HG02884 (cell line): ENCODE measurements at regions not wholly inside any gene's neighbourhood (a gene's known extent, or its start where the extent isn't known, plus 50 kb on each side); places are given as distances from the start of the nearest gene placed in this dataset.

Experiments
- ATAC-seq: cut with Tn5 transposase; IDR thresholded peaks from one replicate; pipeline ENCODE4 v1.9.1; 2021; ENCODE audit warnings: mild to moderate bottlenecking, moderate library complexity; ENCODE audit not compliant: unreplicated experiment

- ATAC-seq: no peak
Observed at GRCh38 chr10:52864201-52865106, 91.9 kb upstream of the MBL2 start.

- ATAC-seq: no peak
Observed at GRCh38 chr10:52858722-52859121, 86.1 kb upstream of the MBL2 start.

GRCh38 chr10:52855546-52856325 is 83.2 kb upstream of the MBL2 start:
- no peak for ATAC-seq

GRCh38 chr10:52853704-52854103 is 81.1 kb upstream of the MBL2 start:
- ATAC-seq: peak; percentile 49

- no peak for ATAC-seq
Observed at GRCh38 chr10:52836816-52837215, 64.2 kb upstream of the MBL2 start.
